B cell (primary cell): ENCODE measurements at regions not wholly inside any gene's neighbourhood (a gene's known extent, or its start where the extent isn't known, plus 50 kb on each side); places are given as distances from the start of the nearest gene placed in this dataset.

Experiments
- ATAC-seq: fragments of 200-7000 bp; cut with Tn5 transposase; one replicate; pipeline ENCODE4 v1.10.0; 2021; ENCODE audit warnings: low read depth, mild to moderate bottlenecking, moderate number of reproducible peaks, moderate library complexity
- CTCF ChIA-PET: fragments of 350-600 bp; sonication (Branson Sonifier 250); formaldehyde crosslinking; loops from one replicate; lab custom pipeline; 2021; ENCODE audit warnings: antibody characterized with exemption, inconsistent platforms; lab: Charles Lee
- POLR2A ChIA-PET: fragments of 350-600 bp; sonication (Branson Sonifier 250); formaldehyde crosslinking; loops from one replicate; lab custom pipeline; 2021; ENCODE audit warnings: antibody characterized with exemption; lab: Charles Lee
- DNase-seq: peaks from one replicate; pipeline ENCODE4 v3.0.0; 2013
- H2AFZ ChIP-seq: 2 replicates; pipeline ENCODE4 v1.6.1; 2012; ENCODE audit warnings: mild to moderate bottlenecking, low read depth, low read length; ENCODE audit not compliant: insufficient read depth, poor library complexity, severe bottlenecking
- H3K27ac ChIP-seq, 2 donors: 1 replicate in 1 of 2; 2 replicates in 1 of 2; pipeline ENCODE4 v1.5.1; 2012 to 2013; ENCODE audit warnings: low read length in 2 of 2, mild to moderate bottlenecking in 2 of 2, moderate library complexity in 1 of 2
- H3K27me3 ChIP-seq, 4 experiments: fragments of 200-600 bp in 1 of 4; sonication (generic) in 1 of 4; replicated peaks in 1 of 4; 1 replicate in 2 of 4; 2 replicates in 2 of 4; pipeline versions ENCODE4 v1.6.1 to v1.7.0; 2013 to 2016; ENCODE audit warnings: low read length in 3 of 4, mild to moderate bottlenecking in 2 of 4, mixed read lengths in 1 of 4, moderate library complexity in 1 of 4; ENCODE audit not compliant: insufficient read depth in 4 of 4, control insufficient read depth in 3 of 4; ENCODE audit errors: control extremely low read depth in 1 of 4
- H3K36me3 ChIP-seq, 2 experiments: replicated peaks in 1 of 2; 1 replicate in 1 of 2; 2 replicates in 1 of 2; pipeline versions ENCODE4 v1.6.1 to v1.7.1; 2013; ENCODE audit warnings: low read length in 1 of 2; ENCODE audit not compliant: insufficient read depth in 2 of 2, control insufficient read depth in 1 of 2; ENCODE audit errors: control extremely low read depth in 1 of 2, extremely low read depth in 1 of 2
- H3K4me1 ChIP-seq, 2 donors: fragments of 200-600 bp in 1 of 2; sonication (generic) in 1 of 2; 1 replicate in 1 of 2; 2 replicates in 1 of 2; pipeline versions ENCODE4 v1.5.1 to v1.6.1; 2013 to 2017; ENCODE audit warnings: low read length in 2 of 2; ENCODE audit not compliant: control insufficient read depth in 2 of 2, insufficient read depth in 2 of 2
- H3K4me2 ChIP-seq: replicated peaks from 2 replicates; pipeline ENCODE3; 2012; ENCODE audit warnings: mild to moderate bottlenecking, low read depth, low read length; ENCODE audit not compliant: poor library complexity, severe bottlenecking
- H3K4me3 ChIP-seq, 5 experiments: fragments of 200-600 bp in 1 of 5; sonication (generic) in 1 of 5; 1 replicate in 3 of 5; 2 replicates in 2 of 5; pipeline versions ENCODE4 v1.5.1 to v1.7.0; 2011 to 2016; ENCODE audit warnings: low read length in 4 of 5, mild to moderate bottlenecking in 4 of 5, low read depth in 2 of 5, control low read depth in 1 of 5, moderate library complexity in 1 of 5; ENCODE audit not compliant: insufficient read depth in 1 of 5; ENCODE audit errors: control extremely low read depth in 1 of 5, extremely low read depth in 1 of 5
- H3K79me2 ChIP-seq: fragments of 200-600 bp; sonication (generic); one replicate; pipeline ENCODE4 v1.6.0; 2016; ENCODE audit warnings: low read length; ENCODE audit not compliant: control insufficient read depth, insufficient read depth
- H3K9ac ChIP-seq: fragments of 200-600 bp; sonication (generic); 2 replicates; pipeline ENCODE4 v1.6.1; 2017; ENCODE audit warnings: mild to moderate bottlenecking, low read length, moderate library complexity
- H3K9me3 ChIP-seq, 3 donors: one replicate each; pipeline versions ENCODE4 v1.6.1 to v1.7.1; 2013; ENCODE audit warnings: low read length in 2 of 3; ENCODE audit not compliant: control insufficient read depth in 2 of 3, insufficient read depth in 1 of 3; ENCODE audit errors: control extremely low read depth in 1 of 3
- H4K20me1 ChIP-seq: 2 replicates; pipeline ENCODE4 v1.6.0; 2012; ENCODE audit warnings: mild to moderate bottlenecking, low read length; ENCODE audit not compliant: insufficient read depth, control insufficient read depth, poor library complexity, severe bottlenecking
- H3K27ac Mint-ChIP-seq: one replicate; pipeline ENCODE4 v1.8.0; 2021; ENCODE audit warnings: mixed read lengths
- H3K27me3 Mint-ChIP-seq: one replicate; pipeline ENCODE4 v1.8.0; 2021; ENCODE audit warnings: mixed read lengths
- H3K4me1 Mint-ChIP-seq: one replicate; pipeline ENCODE4 v1.8.0; 2021; ENCODE audit warnings: mixed read lengths
- H3K4me3 Mint-ChIP-seq: one replicate; pipeline ENCODE4 v1.8.0; 2021; ENCODE audit warnings: mixed read lengths
- H3K9me3 Mint-ChIP-seq: one replicate; pipeline ENCODE4 v1.8.0; 2022; ENCODE audit warnings: mixed read lengths; ENCODE audit not compliant: insufficient read depth
- EZH2 ChIP-seq: IDR thresholded peaks from 2 replicates; pipeline ENCODE4 v1.6.1; 2012; ENCODE audit warnings: borderline replicate concordance, low read depth, mild to moderate bottlenecking, moderate library complexity, low read length; ENCODE audit not compliant: insufficient read depth, poor library complexity, severe bottlenecking
- WGBS: methylation state at CpG from one replicate; pipeline ENCODE4 v1.1.5; 2013; ENCODE audit warnings: missing lambda C conversion rate; ENCODE audit not compliant: insufficient coverage; 5-methylcytosine and 5-hydroxymethylcytosine counted together
- intact Hi-C: fragments of 100-400 bp; cut with micrococcal nuclease; formaldehyde crosslinking; loops from one replicate; pipeline ENCODE4 v1.10.0; 2022
- TF ChIP-seq, protein P1 (sequence below): fragments of 200-600 bp; IDR thresholded peaks from one replicate; pipeline ENCODE4 v1.8.0; 2022; ENCODE audit warnings: antibody characterized with exemption, mild to moderate bottlenecking

DNA sequence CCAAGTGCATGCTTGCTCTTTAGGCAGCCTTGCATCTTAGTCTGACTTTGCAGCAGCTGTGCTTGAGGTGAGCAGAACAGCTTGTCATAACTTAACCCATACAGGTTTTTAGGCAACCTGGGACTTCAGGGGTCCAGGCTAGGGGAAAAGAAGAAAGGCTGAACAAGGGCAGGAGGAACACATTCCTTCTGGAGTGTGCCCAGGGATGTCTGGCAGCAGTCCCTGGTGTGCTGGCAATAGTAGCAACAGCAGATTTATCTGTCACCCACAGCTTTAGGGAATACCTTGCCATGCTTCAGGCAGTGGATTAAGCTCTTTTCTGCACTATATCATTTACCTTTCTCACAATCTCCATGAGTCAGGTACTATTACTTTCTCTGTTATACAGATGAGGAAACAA, 513.0 kb downstream of the RAB38 start:
- DNase-seq = no peak
- H3K27me3 ChIP-seq = no peaks in the 10 kb centered on the region
- ATAC-seq = no peak
- Mint-ChIP-seq H3K4me3 (no peak overlapping the region), H3K27me3 (no peaks in the 10 kb centered on the region), H3K9me3 (no peaks in the 10 kb centered on the region), H3K4me1 (no peaks in the 10 kb centered on the region), H3K27ac (no peak overlapping the region)
- H4K20me1 ChIP-seq = no peaks in the 10 kb centered on the region
- H3K79me2 ChIP-seq = no peaks in the 10 kb centered on the region
- no peak overlapping the region for H3K9ac ChIP-seq
- peaks cover 0 to 7% (median 0%) of the 10 kb centered on the region in 3 donors for H3K9me3 ChIP-seq
- no peak overlapping the region for H3K4me2 ChIP-seq
- ChIA-PET CTCF (no interaction called here), POLR2A (no interaction called here)
- H3K27ac ChIP-seq = no peak overlapping the region
- intact Hi-C loops = no loop called here
- no peak overlapping the region for H3K4me3 ChIP-seq
- no peak overlapping the region for H2AFZ ChIP-seq
- TF ChIP-seq, protein P1, sequence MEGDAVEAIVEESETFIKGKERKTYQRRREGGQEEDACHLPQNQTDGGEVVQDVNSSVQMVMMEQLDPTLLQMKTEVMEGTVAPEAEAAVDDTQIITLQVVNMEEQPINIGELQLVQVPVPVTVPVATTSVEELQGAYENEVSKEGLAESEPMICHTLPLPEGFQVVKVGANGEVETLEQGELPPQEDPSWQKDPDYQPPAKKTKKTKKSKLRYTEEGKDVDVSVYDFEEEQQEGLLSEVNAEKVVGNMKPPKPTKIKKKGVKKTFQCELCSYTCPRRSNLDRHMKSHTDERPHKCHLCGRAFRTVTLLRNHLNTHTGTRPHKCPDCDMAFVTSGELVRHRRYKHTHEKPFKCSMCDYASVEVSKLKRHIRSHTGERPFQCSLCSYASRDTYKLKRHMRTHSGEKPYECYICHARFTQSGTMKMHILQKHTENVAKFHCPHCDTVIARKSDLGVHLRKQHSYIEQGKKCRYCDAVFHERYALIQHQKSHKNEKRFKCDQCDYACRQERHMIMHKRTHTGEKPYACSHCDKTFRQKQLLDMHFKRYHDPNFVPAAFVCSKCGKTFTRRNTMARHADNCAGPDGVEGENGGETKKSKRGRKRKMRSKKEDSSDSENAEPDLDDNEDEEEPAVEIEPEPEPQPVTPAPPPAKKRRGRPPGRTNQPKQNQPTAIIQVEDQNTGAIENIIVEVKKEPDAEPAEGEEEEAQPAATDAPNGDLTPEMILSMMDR = no peak
- TF ChIP-seq EZH2 = no peak
- H3K36me3 ChIP-seq = no peaks in the 10 kb centered on the region
- H3K4me1 ChIP-seq = no peaks in the 10 kb centered on the region

DNA sequence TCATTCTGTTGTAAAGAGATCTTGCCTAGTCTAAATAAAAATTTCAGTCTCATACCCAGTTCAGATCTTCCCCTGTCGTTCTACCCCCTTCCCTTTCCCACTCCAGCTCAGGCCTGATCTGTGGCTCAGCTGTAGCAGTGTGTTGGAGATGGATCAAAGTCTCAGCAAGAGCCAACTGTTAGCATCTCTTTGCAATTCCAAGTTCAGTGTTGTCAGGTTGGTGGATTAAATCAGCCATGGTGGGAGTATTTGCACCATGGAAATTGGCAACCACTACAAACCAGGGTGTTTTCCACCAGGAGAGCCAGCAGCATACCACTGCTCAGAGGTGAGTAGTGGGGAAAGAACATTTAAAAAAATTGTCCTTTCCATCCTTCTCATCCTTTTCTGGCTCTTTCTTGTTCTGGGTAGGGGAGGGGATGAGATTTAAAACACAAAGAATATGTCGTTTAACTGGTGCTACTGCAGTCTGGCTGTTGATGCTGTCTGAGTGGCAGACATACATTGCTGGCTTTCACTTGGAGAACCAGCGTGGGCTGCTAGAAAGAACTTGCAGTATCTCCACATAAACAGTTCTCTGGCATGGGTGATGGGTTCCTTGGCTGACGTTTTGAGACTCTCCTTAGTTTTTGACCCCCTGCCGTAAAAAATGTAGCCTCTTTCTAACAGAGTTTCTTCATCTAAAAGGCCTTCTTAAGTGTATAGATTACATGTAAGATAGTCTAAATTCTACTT, 514.1 kb downstream of the RAB38 start:
- H3K4me3 ChIP-seq = no peak overlapping the region
- no peaks in the 10 kb centered on the region for H3K4me1 ChIP-seq
- intact Hi-C loops = no loop called here
- no peak for TF ChIP-seq EZH2
- TF ChIP-seq, protein P1 = no peak
- no peaks in the 10 kb centered on the region for H3K4me1 Mint-ChIP-seq
- no peak overlapping the region for H3K4me2 ChIP-seq
- no peak overlapping the region for H3K27ac ChIP-seq
- H3K9me3 Mint-ChIP-seq = no peaks in the 10 kb centered on the region
- H3K79me2 ChIP-seq = no peaks in the 10 kb centered on the region
- H3K9me3 ChIP-seq = peaks cover 0 to 7% (median 0%) of the 10 kb centered on the region in 3 donors
- no peak overlapping the region for H3K4me3 Mint-ChIP-seq
- 80% methylated on average over 1 of the region's 5 CpGs for WGBS
- H3K36me3 ChIP-seq = no peaks in the 10 kb centered on the region
- H3K27ac Mint-ChIP-seq = no peak overlapping the region
- no peaks in the 10 kb centered on the region for H3K27me3 Mint-ChIP-seq
- ATAC-seq (no peak), DNase-seq (no peak)
- H3K9ac ChIP-seq = no peak overlapping the region
- no peaks in the 10 kb centered on the region for H4K20me1 ChIP-seq
- CTCF ChIA-PET = no interaction called here
- no peak overlapping the region for H2AFZ ChIP-seq
- POLR2A ChIA-PET = no interaction called here
- no peaks in the 10 kb centered on the region for H3K27me3 ChIP-seq
